Astrocyte (in vitro differentiated cells and primary cell): ENCODE measurements at regions not wholly inside any gene's neighbourhood (a gene's known extent, or its start where the extent isn't known, plus 50 kb on each side); places are given as distances from the start of the nearest gene placed in this dataset.

Experiments
- CTCF ChIP-seq: IDR thresholded peaks from 2 replicates; pipeline ENCODE4 v1.5.1; 2011; ENCODE audit warnings: low read depth, mild to moderate bottlenecking, inconsistent platforms, low read length, moderate library complexity; ENCODE audit not compliant: insufficient read depth
- EZH2 ChIP-seq: IDR thresholded peaks from 2 replicates; pipeline ENCODE4 v1.6.1; 2012; ENCODE audit warnings: mild to moderate bottlenecking, low read length, inconsistent platforms; ENCODE audit not compliant: insufficient read depth

DNA sequence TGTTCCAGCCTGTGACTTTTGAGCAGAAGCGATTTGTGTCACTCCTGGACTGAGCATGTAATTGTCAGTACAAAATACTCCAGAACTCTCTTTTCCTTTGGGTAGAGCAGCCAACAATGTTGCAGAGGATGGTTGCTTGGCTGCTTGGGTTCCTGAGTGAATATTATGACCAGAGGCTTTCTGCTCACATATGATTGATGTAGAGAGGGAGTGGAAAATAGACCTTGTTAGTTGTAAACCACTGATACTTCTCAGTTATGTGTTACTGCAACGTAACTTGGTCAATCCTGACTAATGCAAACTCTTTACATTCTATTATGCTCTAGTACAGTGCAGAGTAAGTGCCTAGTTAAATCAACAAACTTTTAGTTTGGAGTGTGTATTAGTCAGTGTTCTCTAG is 322.6 kb upstream of the KCNH8 start:
- TF ChIP-seq CTCF (no peak), EZH2 (no peak)
